Activated CD4-positive, alpha-beta T cell treated with anti-CD3 and anti-CD28 coated beads, Interleukin-2, Interleukin-6, amounts not matched to agents 100 ng/mL and 50 ng/mL, durations not matched to agents 16 hours and 8 hours (primary cell): ENCODE measurements at regions not wholly inside any gene's neighbourhood (a gene's known extent, or its start where the extent isn't known, plus 50 kb on each side); places are given as distances from the start of the nearest gene placed in this dataset.
A peak's percentile ranks its signal among the peaks of the same experiment; 100 is the strongest.

Source experiments
- DNase-seq: peaks from one replicate; pipeline ENCODE4 v3.0.0-alpha.2; 2020

DNA sequence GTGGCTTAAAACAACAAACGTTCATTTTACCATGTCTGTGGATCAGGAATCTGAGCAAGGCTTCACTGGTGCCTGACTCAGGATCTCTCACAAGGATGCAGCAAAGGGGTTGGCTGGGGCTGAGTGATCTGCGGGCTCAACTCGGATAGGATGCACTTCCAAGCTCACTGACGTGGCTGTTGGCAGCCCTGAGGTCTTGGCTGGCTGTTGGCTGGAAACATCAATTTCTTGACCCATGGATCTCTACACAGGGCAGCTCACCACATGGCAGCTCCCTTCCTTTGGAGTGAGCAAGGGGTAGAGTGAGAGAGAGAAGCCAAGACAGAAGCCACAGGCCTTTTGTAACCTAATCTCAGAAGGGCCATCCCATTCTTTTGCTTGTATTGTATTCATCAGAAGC, 202.1 kb downstream of the NXNL2 start:
- no peak for DNase-seq

DNA sequence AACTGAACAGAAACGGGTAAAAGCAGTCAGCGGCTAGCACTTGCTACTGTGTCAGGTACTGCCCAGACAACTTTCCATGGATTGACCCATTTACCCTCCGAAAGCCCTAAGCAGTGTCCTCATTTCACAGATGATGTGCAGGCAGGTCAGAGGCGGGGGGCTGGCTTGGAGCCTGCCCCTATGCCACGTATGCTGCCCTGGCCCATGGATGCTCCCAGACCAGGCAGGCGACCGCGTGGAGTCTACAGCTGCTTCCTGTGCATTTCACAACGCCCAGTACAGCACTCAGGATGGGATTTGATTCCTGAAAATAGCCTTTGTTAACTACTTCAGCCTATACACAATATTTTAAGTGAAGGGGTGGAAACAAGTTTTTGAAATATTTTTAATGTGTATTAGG, 202.9 kb downstream of the NXNL2 start:
- no peak for DNase-seq

DNA sequence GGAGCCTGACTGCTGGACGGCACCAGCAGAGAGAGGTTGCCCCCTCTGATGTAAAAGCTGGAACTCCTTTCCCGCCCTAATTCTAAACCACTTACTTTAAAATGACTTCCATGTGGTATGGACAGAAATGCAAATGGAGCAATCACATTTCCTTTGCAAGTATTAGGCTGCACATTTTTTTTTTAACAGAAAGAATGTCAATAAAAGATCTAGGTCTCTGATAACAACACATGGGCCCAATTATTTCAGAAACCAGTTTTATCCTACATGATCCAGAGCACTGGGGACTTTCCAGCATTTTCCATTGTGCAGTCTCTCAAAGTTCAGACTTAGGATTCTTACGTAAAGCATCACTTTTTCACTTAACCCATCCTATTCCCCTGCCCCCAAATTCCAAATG, 203.7 kb downstream of the NXNL2 start:
- no peak for DNase-seq

DNA sequence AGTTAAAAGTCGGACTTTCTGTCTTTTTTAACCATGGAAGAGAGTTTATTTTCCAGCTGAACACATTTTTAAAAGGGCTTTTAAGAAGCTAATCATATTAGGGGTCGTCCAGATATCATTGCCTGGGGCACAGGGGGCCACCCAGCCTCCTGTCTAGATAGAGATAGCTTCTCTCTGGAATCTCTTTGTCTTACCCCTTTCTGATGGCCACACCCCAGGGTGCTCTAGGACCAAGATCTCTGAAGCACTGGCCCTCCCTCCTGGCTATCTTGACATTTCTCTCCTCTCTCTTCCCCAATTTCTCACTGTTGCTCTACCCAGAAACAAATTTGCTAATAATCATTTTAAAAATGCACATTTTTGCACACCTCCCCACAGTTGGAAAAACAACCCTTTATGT, 204.4 kb downstream of the NXNL2 start:
- DNase-seq, result no peak

DNA sequence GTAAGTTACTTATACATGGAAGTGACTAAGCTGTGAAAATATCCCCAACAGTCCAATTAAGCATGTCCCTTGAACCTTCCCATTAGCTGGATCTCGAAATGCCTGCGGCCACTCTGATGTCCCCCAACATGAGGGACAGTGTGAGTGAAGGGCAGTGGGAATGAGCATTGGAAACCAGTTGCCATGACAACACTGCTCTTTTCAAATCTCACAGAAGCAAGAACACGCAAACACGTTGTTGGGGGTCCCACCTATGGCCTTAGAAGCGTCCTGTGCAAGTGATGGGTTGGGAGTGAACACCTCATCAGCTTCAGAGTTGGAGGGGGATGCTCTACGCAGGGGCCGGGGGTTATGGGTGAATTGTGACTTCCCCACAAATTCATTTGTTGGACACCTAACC, 205.9 kb downstream of the NXNL2 start:
- no peak for DNase-seq

DNA sequence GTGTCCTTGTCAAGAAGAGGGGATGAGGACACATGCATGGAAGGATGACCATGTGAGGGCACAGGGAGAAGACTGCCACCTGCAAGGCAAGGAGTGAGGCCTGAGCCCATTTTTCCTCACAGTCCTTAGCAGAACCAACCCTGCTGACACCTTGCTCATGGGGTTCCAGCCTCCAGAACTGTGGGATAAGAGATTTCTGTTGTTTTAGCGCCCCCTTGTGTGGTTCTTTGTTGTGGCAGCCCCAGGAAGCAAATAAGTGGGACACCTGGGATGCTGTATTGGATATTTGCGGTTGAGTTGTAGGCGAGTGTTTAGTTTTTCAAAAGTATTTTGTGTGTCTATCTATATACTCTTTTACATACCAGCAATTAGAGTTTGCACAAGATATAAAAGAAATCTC, 206.4 kb downstream of the NXNL2 start:
- peak; percentile 41 for DNase-seq

DNA sequence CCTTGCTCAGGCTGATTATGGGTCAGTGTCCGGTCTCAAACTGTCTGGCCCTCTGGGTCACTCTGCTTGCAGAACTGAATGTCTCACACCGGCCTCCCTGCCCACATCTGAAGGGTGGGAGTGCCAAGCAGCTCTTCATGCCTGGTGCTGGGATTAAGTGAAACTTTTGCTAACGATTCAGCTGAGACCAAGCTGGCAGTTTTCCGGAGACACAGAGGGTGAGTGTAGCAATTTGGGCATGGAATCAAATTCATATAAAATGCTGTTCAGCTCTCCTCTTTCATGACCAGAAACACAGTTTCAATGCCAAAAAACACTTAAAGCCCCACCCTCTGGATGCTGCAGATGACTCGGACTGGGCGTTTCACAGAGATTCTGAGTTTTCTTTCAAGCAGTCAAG, 207.5 kb downstream of the NXNL2 start:
- DNase-seq, result no peak

DNA sequence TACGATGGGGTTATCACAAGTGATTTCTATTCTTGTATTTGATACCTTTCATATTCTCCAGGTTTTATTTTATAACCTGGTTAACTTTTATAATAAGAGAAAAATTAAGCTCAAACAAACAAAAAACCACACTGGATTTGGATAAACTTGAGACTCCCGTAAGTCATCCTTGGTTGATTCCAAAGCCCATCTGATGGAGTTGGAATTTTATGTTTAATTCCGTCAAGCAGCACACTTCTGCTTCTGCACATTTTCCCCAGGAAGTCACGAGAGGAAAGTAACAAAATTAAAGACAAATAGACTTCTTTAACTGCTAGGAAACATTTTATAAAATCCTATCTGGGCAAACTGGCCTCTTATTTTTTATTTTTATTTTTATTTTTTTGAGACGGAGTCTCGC, 207.9 kb downstream of the NXNL2 start:
- DNase-seq, result no peak

DNA sequence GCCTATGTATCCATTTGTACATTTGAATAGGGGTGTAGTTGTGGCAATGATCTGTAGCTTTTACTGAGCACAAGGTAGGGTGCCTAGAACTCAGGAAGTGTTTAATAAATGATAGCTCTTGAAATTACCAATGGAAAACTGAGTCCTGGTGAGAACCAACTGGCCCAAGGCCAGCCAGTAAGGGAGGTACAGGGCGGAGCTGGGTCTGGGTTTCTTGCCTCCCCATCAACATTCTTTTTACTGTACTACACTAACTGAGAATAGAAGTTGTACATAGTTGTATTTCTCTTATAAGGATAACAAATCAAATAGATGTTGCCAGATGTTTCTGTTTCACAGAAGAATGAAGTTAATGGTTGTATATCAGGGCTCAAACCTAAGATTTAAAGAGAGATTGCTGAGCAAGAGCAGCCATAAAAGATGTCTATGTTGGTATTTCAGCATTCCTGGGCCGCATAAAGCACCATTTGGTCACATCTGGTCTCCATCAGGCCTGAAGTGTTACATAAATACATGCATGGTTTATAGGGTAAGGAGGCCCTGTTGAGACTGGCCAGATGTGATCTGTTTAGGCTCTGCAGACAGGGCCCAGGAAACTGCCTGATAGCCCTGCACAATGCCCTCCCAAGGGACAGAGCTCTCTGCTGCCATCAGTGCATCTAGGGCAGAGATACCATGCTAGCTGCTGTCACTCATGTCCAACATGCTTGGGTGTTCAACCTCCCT, 210.5 kb downstream of the NXNL2 start:
- DNase-seq, result no peak

DNA sequence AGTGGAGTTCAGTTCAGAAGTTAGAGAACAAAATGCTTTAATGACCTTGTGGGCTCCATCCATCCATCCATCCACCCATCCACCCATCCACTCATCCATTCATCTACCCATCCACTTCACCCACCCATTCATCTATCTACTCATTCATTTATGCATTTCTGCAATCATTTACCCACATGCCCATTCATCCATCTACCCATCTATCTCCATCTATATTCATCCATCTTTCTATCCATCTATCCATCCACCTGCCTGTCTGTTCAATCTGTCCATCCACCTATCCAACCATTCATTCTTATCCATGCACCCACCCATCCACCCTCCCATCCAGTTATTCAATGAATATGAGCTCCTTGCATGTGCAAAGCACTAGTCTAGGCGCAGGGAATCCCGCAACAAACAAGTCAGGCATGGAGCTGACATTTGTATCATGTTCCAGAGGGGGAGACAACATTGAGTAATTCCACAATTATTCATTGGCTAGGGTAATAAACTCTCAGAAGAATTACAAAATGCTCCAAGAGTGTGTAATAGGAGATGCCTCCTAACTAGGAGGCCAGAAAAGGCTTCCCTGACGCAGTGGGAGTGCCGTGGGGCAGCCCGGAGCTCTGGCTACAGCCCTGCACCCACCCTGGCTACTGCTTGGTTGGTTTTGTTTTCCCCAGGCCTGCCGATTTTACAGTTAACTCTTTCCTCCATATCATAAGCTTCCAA, 211.2 kb downstream of the NXNL2 start:
- DNase-seq, result no peak

DNA sequence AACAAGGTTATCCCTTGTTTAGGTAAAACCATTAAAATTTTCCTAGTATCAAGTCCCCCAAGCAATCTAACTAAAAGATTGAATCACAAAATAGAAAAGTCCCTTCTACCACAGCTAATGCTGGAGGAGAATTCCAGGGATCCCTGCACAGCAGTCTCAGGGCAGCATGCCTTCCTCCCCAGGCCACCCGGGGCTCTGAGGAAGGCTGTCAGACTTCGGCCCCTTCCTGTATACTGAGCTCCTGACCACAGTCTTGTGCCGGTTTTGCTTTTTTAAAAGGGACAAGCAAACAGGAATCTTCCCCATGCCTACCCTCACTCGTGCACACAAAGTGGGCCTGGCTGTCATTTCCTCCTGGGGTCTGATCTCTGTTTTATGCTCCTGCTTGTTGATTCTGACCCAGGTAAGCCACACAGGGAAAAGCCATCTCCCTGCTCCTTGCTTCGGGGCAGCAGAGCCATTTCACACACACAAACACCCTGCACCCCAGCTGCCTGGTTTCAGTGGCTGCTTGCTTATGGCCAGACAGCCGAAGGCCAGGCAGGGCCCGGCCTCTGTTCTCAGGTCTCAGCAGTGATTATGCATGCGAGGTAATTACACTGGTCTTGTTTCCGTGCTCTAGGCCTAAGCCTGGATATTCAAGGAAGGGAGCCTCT, 211.9 kb downstream of the NXNL2 start:
- no peak for DNase-seq

DNA sequence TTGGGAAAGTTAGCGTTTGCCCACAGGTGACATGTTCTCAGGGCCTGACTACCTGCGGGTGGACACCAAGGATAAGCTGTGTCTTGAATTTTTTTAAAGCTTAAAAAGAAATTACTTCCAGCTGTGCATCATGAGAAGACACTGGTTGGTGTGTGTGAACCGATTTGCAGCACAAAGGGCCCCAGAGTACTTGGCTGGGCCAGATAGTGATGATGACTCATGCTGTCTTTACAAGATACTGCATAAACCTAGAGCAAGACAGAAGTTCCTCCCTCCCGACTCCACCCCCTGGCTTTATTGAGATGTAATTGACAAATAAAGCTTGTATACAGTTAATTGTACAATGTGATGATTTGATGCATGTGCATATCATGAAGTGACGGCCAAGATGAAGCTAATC, 212.8 kb downstream of the NXNL2 start:
- no peak for DNase-seq

DNA sequence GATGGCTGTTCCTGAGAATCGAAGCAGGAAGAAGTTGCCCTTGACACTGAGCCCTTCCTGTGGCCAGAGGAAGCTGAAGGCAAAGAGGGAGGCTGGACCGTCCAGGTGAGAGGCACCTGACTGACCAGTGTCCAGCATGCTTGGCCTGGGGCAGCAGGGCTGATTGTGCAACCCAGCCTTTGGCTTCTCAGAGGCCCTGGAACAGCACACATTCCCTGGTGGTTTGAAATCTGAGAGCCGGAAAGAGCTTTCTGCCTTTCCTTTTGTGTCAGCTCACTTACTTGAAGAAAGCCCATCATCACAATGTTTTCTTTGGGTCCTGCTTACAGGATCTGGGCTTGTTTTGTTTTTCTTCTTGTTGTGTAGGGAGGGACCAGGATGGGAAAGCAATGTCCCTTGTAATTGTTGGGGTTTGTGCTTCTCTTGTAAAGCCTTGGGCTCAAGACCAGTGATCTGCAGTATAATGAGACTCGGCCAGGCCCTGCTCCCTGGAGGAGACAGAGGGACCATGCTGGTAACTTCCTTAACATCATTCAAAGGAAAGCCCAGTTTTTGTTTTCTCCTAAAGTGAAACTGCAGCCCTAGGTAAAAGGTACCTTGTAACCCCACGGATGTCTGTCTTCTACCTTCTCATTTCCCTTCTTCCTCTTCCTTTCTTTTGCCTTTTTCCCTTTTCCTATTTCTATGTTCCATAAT, 213.7 kb downstream of the NXNL2 start:
- no peak for DNase-seq

DNA sequence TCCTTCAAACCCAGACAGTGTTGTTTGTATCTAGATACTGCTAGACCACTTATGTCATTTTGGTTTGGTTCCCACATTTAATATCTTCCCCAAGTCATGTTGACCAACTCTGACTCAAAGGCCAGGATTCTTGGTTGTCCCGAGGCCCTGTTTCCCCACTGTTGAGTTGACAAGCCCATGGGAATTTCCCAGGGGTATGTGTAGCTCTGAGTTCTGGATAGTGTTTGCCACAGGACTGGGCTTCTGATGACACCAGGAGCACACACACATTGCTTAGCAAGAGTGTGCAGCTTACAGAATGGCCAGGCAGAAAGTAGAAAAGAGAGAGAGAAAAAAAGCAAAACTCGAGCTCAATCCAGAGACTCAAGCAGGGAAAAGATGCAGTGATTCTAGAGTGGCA, 214.4 kb downstream of the NXNL2 start:
- no peak for DNase-seq

DNA sequence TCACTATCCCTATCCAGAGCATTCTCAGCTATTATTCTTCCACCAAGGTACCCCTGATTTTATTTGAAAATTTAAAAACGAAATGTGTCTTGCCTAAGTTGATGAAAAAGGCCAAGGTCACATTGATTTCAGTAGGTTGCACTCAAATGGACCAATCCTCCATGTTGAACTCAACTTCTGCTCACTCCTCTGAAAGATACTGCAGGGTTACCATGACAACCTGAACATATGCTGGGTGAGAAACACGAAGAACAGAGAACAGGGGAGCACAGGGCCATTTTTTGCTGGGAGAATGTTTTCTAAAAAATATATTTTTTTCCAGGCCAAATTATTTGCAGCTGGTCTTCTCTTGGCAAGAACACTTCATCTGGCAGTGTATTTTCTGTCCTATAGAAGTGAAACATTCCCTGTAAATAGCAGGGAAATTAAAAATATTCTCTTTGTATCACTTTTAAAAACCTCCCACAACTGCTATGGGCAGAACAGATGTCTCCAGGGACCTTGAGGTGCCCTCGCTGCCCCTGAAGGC, 215.9 kb downstream of the NXNL2 start:
- no peak for DNase-seq

DNA sequence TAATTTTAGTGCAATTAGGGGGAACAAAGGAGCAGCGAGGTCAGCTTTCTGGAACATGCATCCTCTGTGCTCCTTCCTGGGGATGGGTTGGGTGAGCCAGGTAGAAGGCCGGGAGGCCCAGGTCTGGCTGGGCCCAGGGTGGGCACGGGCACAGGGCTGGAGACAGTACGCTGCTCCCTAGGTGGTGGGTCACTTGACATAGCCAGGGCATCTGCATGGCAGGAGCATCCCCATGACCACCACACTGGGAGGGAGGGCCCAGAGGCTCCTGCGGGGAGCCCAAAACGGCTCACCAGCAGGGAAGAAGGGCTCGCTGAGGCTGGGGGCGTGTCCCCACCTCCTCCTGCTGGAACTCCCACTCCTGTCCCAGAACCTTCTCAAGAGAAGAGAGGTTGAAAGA, 216.8 kb downstream of the NXNL2 start:
- DNase-seq, result no peak

DNA sequence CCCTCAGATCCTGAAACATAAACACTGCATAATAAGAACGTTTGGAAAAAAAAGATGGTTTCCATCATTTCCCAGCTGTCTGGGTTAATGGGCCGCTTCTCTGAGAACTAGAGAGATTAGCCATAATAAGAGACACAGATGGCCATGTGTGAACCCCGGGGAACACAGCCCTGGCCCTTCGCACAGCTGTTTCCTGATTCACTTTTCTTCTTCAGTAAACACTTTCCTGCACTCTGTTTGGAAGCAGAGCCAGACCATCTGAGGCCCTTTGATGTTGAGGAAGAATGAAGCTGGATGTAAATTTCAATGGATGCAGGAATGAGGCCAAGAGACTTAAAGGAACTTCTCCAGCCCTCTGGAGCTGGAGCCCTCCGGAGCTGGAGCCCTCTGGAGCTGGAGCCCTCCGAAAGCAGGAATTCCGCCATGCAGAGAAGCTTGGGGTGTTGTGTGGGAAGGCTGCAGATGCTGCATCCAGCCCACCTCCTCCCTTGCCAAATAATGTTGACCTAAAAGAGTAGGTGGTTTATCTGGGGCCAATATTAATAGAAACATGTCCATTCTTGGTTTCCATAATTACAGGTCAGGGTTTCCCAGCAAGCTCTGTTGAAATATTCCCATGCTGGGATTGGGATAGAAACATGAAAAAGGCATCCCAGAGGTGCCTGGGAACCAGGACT, 218.9 kb downstream of the NXNL2 start:
- DNase-seq, result no peak

DNA sequence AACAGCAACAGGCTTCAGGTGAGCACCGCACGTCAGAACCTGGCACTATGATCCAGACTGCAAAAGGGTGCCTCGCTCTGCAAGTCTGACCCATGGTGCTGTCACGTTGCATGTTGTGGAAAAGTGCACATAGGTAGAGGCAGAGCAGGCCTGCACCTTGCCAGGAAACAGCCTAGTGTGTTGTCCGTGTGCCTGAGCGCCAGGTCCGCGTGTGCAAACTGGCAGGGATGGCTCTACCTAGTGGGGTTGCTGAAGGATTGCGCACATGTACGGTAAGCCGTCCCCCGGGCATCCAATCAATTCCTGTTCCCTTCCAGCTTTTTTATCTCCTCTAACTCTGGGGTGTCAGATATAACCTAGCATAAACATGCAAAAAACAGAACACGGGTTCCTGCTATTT, 219.5 kb downstream of the NXNL2 start:
- no peak for DNase-seq

DNA sequence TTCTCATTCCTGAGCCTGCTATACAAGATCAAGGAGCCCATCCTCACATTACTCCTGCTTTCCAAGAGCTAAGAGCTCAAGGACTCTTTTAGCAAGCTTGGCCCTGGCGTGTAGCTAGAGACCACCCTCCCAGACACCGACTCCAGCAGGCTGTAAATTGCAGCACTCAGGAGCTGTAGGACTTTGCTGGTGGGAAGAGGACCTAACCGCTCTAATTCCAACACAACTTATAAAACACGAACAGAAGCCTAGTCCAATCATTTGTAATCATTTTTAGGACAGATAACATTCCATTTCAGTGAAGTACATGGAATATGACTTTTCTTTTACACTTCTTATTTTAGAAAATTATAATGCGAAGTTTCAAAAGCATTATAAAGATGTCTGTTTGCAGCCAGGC, 219.9 kb downstream of the NXNL2 start:
- DNase-seq, result no peak

DNA sequence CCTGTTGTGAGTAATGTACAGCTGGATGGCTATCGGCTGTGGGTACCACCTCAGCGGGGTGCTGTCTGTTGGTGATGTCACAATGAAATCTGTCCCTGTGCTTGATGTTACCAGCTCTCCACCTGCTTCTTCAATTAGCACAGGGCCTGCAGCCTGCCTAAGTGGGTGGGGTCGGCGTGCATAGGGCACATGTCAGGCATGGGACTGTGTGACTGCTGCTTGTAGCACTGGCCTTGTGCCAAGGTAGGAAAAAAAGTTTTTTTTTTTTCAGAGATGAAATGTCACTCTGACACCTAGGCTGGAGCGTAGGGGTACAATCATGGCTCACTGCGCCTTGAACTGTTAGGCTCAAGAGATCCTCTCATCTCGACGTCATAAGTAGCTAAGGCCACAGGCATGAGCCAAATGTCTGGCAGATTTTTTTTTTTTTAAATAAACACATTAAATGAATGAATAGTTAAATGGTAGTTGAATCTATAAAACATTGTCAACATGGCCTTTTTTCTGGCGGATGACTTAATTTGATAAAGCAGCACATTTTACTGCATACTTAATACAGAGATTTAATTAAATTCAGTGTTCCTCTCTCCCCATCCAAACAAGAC, 222.5 kb downstream of the NXNL2 start:
- DNase-seq, result no peak

DNA sequence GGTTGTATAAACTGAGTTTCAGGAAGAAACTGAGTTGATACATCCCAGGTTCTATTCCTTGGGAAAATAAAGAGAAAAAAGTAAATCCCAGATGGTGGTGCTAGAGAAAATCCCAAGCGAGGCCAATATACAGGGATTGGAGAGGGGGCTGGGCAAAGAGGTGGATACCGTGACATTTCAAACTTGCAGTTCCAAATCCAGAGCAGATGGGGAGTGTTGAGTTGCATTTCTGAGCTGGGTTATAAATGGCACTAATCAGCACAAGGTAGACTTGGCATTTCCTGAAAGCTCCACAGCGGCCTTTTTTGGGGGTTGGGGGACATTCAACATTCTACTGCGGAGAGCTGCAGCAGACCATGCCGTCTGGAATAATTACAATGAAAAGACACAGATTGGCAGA, 224.4 kb downstream of the NXNL2 start:
- DNase-seq, result no peak

DNA sequence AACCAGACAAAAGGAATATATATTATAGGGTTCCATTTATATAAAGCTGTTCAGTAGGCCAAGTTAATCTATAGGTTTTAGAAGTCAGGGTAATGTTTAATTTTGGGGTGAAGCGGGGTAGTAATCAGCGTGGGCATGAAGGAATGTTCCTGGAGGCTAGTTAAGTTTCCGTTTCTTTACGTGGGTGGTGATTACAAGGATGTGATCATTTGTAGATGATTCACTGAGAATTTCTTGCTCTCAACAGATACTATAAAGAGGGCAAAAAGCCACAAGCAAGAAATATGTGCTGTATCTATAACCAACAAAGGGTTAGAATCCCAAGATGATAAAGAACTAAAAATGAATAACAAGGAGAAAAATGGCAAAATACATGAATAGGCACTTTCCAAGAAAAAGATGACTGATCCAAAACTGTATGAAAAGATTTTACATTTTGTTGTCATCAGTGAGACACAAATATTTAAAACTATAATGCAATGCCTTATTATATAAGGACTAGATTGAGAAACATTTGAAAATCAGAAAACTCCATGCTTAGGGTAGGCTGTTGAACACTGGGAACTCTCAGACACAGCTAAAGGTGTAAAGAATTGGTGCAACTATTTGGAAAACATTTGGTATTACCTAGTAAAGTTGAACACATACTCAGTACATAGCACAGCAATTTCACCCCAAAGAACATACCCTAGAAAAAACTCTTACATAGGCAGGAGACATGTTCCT, 224.3 kb upstream of the S1PR3 start:
- DNase-seq, result no peak
